H1 (cell line): ENCODE measurements at regions not wholly inside any gene's neighbourhood (a gene's known extent, or its start where the extent isn't known, plus 50 kb on each side); places are given as distances from the start of the nearest gene placed in this dataset.
A peak's percentile ranks its signal among the peaks of the same experiment; 100 is the strongest.

Experiments used
- CTCF ChIA-PET: fragments of 300-600 bp; sonication (Branson Sonifier 250); formaldehyde crosslinking; loops from one replicate; lab custom pipeline; 2021; ENCODE audit not compliant: partially characterized antibody; lab: Charles Lee
- POLR2A ChIA-PET: fragments of 300-600 bp; sonication (Branson Sonifier 250); formaldehyde crosslinking; loops from one replicate; lab custom pipeline; 2021; ENCODE audit warnings: inconsistent platforms; ENCODE audit not compliant: partially characterized antibody; lab: Charles Lee
- DNase-seq, 2 experiments: peaks; one replicate each; pipeline versions ENCODE4 v3.0.0 to v3.0.0-alpha.2; 2010 to 2022; ENCODE audit warnings: low spot score in 2 of 2, low read depth in 1 of 2, mixed read lengths in 1 of 2
- FAIRE-seq: peaks from 2 replicates; lab custom pipeline; 2011; peaks lifted over from hg19 to GRCh38; lab: Jason Lieb, UNC
- H2AFZ ChIP-seq: 2 replicates; pipeline ENCODE4 v1.8.1; 2012; ENCODE audit warnings: low read length, inconsistent platforms
- H2AK5ac ChIP-seq: 2 replicates; pipeline ENCODE4 v1.6.1; 2013; ENCODE audit warnings: low read depth, low read length
- H2BK120ac ChIP-seq: replicated peaks from 2 replicates; pipeline ENCODE3; 2013; ENCODE audit warnings: low read depth, low read length, inconsistent platforms
- H2BK12ac ChIP-seq: 2 replicates; pipeline ENCODE4 v1.6.1; 2013; ENCODE audit warnings: low read depth, low read length
- H2BK15ac ChIP-seq: 2 replicates; pipeline ENCODE4 v1.6.1; 2013; ENCODE audit warnings: low read length
- H2BK20ac ChIP-seq: 2 replicates; pipeline ENCODE4 v1.6.1; 2013; ENCODE audit warnings: low read length
- H2BK5ac ChIP-seq: 2 replicates; pipeline ENCODE4 v1.6.1; 2013; ENCODE audit warnings: low read depth, low read length
- H3K14ac ChIP-seq: 2 replicates; pipeline ENCODE4 v1.6.1; 2013; ENCODE audit warnings: inconsistent platforms; ENCODE audit not compliant: insufficient read length
- H3K18ac ChIP-seq: 2 replicates; pipeline ENCODE4 v1.6.1; 2013; ENCODE audit warnings: low read length; ENCODE audit errors: extremely low read depth
- H3K23ac ChIP-seq: 2 replicates; pipeline ENCODE4 v1.6.1; 2013; ENCODE audit warnings: inconsistent platforms; ENCODE audit not compliant: insufficient read length
- H3K23me2 ChIP-seq: 2 replicates; pipeline ENCODE4 v1.6.1; 2013; ENCODE audit warnings: low read depth, low read length
- H3K27ac ChIP-seq: 2 replicates; pipeline ENCODE4 v1.6.1; 2011; ENCODE audit warnings: low read depth, low read length, inconsistent platforms
- H3K27me3 ChIP-seq, 4 experiments: replicated peaks in 1 of 4; 1 replicate in 1 of 4; 2 replicates in 3 of 4; pipeline versions ENCODE4 v1.6.1 to v1.8.1; 2011 to 2013; ENCODE audit warnings: low read length in 3 of 4, mild to moderate bottlenecking in 3 of 4, inconsistent platforms in 2 of 4, mixed read lengths in 2 of 4, moderate library complexity in 1 of 4; ENCODE audit not compliant: control insufficient read depth in 3 of 4, insufficient read depth in 3 of 4; ENCODE audit errors: extremely low read depth in 1 of 4
- H3K36me3 ChIP-seq, 4 experiments: 2 replicates each; pipeline versions ENCODE4 v1.6.1 to v1.8.1; 2011 to 2013; ENCODE audit warnings: mild to moderate bottlenecking in 4 of 4, low read length in 3 of 4, moderate library complexity in 2 of 4, control low read depth in 1 of 4, inconsistent platforms in 1 of 4; ENCODE audit not compliant: insufficient read depth in 4 of 4, control insufficient read depth in 2 of 4
- H3K4ac ChIP-seq: replicated peaks from 2 replicates; pipeline ENCODE3; 2013; ENCODE audit warnings: low read length, low read depth, mixed read lengths, inconsistent platforms; ENCODE audit not compliant: insufficient read length
- H3K4me1 ChIP-seq, 4 experiments: replicated peaks in 1 of 4; 1 replicate in 1 of 4; 2 replicates in 3 of 4; pipeline versions ENCODE4 v1.6.1 to v1.8.1; 2011 to 2013; ENCODE audit warnings: low read length in 3 of 4, inconsistent platforms in 2 of 4, mixed read lengths in 1 of 4; ENCODE audit not compliant: insufficient read depth in 4 of 4, control insufficient read depth in 3 of 4
- H3K4me2 ChIP-seq, 2 experiments: 2 replicates each; pipeline versions ENCODE4 v1.6.1 to v1.8.1; 2011 to 2013; ENCODE audit warnings: low read depth in 2 of 2, low read length in 2 of 2, control low read depth in 1 of 2, inconsistent platforms in 1 of 2, mild to moderate bottlenecking in 1 of 2; ENCODE audit not compliant: insufficient read depth in 1 of 2
- H3K4me3 ChIP-seq, 4 experiments: fragments of 200-600, 300-600 bp in 1 of 4; sonication (generic), shearing (Covaris generic), sonication (Bioruptor Twin) in 1 of 4; 2 replicates each; pipeline versions ENCODE4 v1.5.1 to v1.8.1; 2011 to 2016; ENCODE audit warnings: low read length in 4 of 4, low read depth in 3 of 4, control low read depth in 2 of 4, inconsistent platforms in 2 of 4, mild to moderate bottlenecking in 2 of 4, mixed read lengths in 1 of 4, moderate library complexity in 1 of 4; ENCODE audit not compliant: insufficient read depth in 2 of 4; ENCODE audit errors: extremely low read depth in 1 of 4
- H3K56ac ChIP-seq: replicated peaks from 2 replicates; pipeline ENCODE3; 2013; ENCODE audit warnings: low read depth, mild to moderate bottlenecking, mixed read lengths, low read length, inconsistent platforms; ENCODE audit not compliant: insufficient read length
- H3K79me1 ChIP-seq: 2 replicates; pipeline ENCODE4 v1.6.1; 2013; ENCODE audit warnings: low read depth, low read length, control low read depth
- H3K79me2 ChIP-seq, 2 experiments: 2 replicates each; pipeline versions ENCODE4 v1.6.1 to v1.8.1; 2012 to 2013; ENCODE audit warnings: low read length in 2 of 2, mild to moderate bottlenecking in 2 of 2, inconsistent platforms in 1 of 2; ENCODE audit not compliant: insufficient read depth in 2 of 2, control insufficient read depth in 1 of 2
- H3K9ac ChIP-seq, 4 experiments: replicated peaks in 1 of 4; 1 replicate in 1 of 4; 2 replicates in 3 of 4; pipeline versions ENCODE4 v1.6.1 to v1.8.1; 2011 to 2013; ENCODE audit warnings: low read depth in 3 of 4, low read length in 3 of 4, control low read depth in 2 of 4, mild to moderate bottlenecking in 2 of 4, moderate library complexity in 2 of 4, inconsistent platforms in 1 of 4; ENCODE audit errors: extremely low read depth in 1 of 4
- H3K9me3 ChIP-seq, 2 experiments: 2 replicates each; pipeline versions ENCODE4 v1.6.1 to v1.8.1; 2012 to 2013; ENCODE audit warnings: mild to moderate bottlenecking in 2 of 2, moderate library complexity in 2 of 2, control low read depth in 1 of 2, inconsistent platforms in 1 of 2, low read depth in 1 of 2, low read length in 1 of 2, mixed read lengths in 1 of 2; ENCODE audit not compliant: insufficient read depth in 2 of 2
- H4K20me1 ChIP-seq, 2 experiments: replicated peaks in 1 of 2; 2 replicates each; pipeline versions ENCODE3 to v1.8.1; 2011 to 2013; ENCODE audit warnings: inconsistent platforms in 2 of 2, low read length in 2 of 2, mild to moderate bottlenecking in 1 of 2; ENCODE audit not compliant: insufficient read depth in 2 of 2, control insufficient read depth in 1 of 2
- H4K5ac ChIP-seq: 2 replicates; pipeline ENCODE4 v1.6.1; 2013; ENCODE audit warnings: low read length, low read depth, mixed read lengths, inconsistent platforms; ENCODE audit not compliant: insufficient read length
- H4K8ac ChIP-seq: 2 replicates; pipeline ENCODE4 v1.8.0; 2013; ENCODE audit warnings: mild to moderate bottlenecking, moderate library complexity, low read length, inconsistent platforms; ENCODE audit not compliant: insufficient read depth; ENCODE audit errors: extremely low read depth
- H4K91ac ChIP-seq: replicated peaks from 2 replicates; pipeline ENCODE3; 2013; ENCODE audit warnings: low read length, mixed read lengths, inconsistent platforms; ENCODE audit not compliant: insufficient read length
- CEBPB ChIP-seq: IDR thresholded peaks from 2 replicates; pipeline ENCODE4 v1.6.1; 2012; ENCODE audit warnings: low read depth, low read length
- CTBP2 ChIP-seq: IDR thresholded peaks from 2 replicates; pipeline ENCODE4 v1.7.0; 2011; ENCODE audit warnings: borderline replicate concordance, mild to moderate bottlenecking, moderate library complexity, mixed read lengths, low read length; ENCODE audit not compliant: insufficient read depth, insufficient read length
- EP300 ChIP-seq, 2 experiments: IDR thresholded peaks; 1 replicate in 1 of 2; 2 replicates in 1 of 2; pipeline ENCODE4 v1.6.1; 2011 to 2012; ENCODE audit warnings: low read depth in 2 of 2, low read length in 2 of 2, mild to moderate bottlenecking in 2 of 2, borderline replicate concordance in 1 of 2, inconsistent platforms in 1 of 2, moderate library complexity in 1 of 2
- HDAC6 ChIP-seq: IDR thresholded peaks from one replicate; pipeline ENCODE4 v1.7.1; 2012; ENCODE audit warnings: low read depth, mild to moderate bottlenecking, inconsistent platforms, low read length, moderate library complexity
- PHF8 ChIP-seq: fragments of 200-600 bp; sonication (generic); conservative IDR thresholded peaks from 2 replicates; pipeline ENCODE4 v1.7.1; 2012; ENCODE audit warnings: low read depth, mild to moderate bottlenecking, inconsistent platforms, low read length, moderate library complexity
- RNF2 ChIP-seq: fragments of 200-900, 300-1000 bp; sonication (generic); IDR thresholded peaks from 2 replicates; pipeline ENCODE4 v1.7.1; 2016; ENCODE audit warnings: borderline replicate concordance, low read depth, mild to moderate bottlenecking, antibody characterized with exemption, low read length; ENCODE audit not compliant: poor library complexity, severe bottlenecking; ENCODE audit errors: missing control alignments
- SP4 ChIP-seq: IDR thresholded peaks from 2 replicates; pipeline ENCODE4 v1.6.1; 2012; ENCODE audit warnings: low read length, inconsistent platforms
- SRF ChIP-seq: IDR thresholded peaks from 2 replicates; pipeline ENCODE4 v1.6.1; 2011; ENCODE audit warnings: mild to moderate bottlenecking, low read depth, low read length, moderate library complexity
- SUZ12 ChIP-seq: fragments of 200-600 bp; sonication (generic); IDR thresholded peaks from 2 replicates; pipeline ENCODE4 v1.6.1; 2012; ENCODE audit warnings: mild to moderate bottlenecking, inconsistent platforms, low read length, moderate library complexity, mixed read lengths
- WGBS, 2 experiments: shearing (Covaris generic) in 1 of 2; methylation state at CpG; one replicate each; pipeline versions ENCODE4 v1.1.6 to v1.1.7; 2013 to 2015; ENCODE audit warnings: low lambda C conversion rate in 2 of 2, mixed read lengths in 2 of 2, inconsistent platforms in 1 of 2, low coverage in 1 of 2, missing lambda C conversion rate in 1 of 2; ENCODE audit not compliant: insufficient replicate concordance in 2 of 2, insufficient coverage in 1 of 2, insufficient read length in 1 of 2; ENCODE audit errors: extremely low coverage in 1 of 2, missing lambda C conversion rate in 1 of 2; 5-methylcytosine and 5-hydroxymethylcytosine counted together
- TF ChIP-seq, protein P1 (sequence below): IDR thresholded peaks from 2 replicates; pipeline ENCODE4 v1.6.1; 2012; ENCODE audit warnings: inconsistent platforms
- TF ChIP-seq, protein P2 (sequence below): IDR thresholded peaks from 2 replicates; pipeline ENCODE4 v1.6.1; 2012; ENCODE audit warnings: inconsistent platforms

DNA sequence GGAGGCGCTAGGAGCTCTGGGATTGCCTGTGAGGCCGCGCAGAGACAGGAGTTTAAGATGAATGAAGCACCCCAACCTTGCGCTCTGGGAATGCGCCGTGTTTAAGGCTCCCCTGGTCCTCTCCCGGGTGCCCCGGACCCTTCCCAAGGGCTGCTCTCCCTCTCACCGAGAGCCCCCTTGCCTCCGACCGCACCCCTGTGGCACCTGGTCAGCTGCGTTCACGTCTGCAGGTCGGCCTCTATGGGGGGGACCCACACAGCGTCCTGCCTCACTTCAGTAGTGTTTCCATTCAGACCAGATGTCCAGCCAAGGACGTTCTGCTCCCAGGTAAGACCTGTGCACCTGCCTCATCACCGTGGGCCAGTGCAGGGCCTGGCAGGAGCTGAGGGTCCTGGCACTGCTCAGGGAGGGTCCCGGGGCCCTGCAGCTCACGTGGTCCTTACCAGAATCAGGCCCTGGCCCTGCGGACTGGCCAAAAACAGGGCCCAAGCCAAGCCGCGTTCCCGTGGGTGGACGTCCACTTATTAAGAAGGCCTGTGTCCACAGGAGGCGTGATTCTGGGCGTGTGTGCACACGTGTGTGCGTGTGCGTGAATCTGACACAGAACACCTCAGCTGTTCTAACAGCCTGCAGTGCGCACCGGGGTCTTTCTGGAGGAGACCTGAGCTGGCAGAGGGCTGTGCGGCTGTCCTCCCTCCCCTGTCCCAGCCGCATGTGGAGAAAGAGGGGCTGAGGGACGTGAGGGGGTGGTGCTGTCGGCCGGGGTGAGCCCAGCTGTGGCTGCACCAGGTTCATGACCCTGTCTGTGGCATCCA, 79.9 kb upstream of the BHLHE23 start:
- Histone ChIP-seq H3K14ac (no peak overlapping the region), H3K27me3 (no peaks in the 10 kb centered on the region)
- TF ChIP-seq CEBPB (no peak), SP4 (no peak), HDAC6 (no peak), SUZ12 (no peak), PHF8 (no peak), EP300 (IDR thresholded peaks at IDR 0.05; ENCODE audit: borderline replicate concordance in 1 of 2, low read depth in 2 of 2, low read length in 2 of 2) (no peak), SRF (no peak), CTBP2 (no peak), RNF2 (no peak)
- TF ChIP-seq, protein P1, sequence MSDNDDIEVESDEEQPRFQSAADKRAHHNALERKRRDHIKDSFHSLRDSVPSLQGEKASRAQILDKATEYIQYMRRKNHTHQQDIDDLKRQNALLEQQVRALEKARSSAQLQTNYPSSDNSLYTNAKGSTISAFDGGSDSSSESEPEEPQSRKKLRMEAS = no peak
- TF ChIP-seq, protein P2, sequence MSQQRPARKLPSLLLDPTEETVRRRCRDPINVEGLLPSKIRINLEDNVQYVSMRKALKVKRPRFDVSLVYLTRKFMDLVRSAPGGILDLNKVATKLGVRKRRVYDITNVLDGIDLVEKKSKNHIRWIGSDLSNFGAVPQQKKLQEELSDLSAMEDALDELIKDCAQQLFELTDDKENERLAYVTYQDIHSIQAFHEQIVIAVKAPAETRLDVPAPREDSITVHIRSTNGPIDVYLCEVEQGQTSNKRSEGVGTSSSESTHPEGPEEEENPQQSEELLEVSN = no peak

More for the DNA sequence above, 79.9 kb upstream of the BHLHE23 start:
- no peaks in the 10 kb centered on the region for H3K23me2 ChIP-seq
- no peak overlapping the region for H2BK120ac ChIP-seq
- no peak overlapping the region for H3K4me2 ChIP-seq
- 85% methylated on average over 33 of the region's 36 CpGs; no CpG with 5 or more reads in 1 of the 2 experiments for WGBS, 2 experiments
- no peaks in the 10 kb centered on the region; a peak in 1 of 7 replicates for H3K4me1 ChIP-seq
- H2AK5ac ChIP-seq = no peak overlapping the region
- no peaks in the 10 kb centered on the region for H3K79me1 ChIP-seq
- H3K36me3 ChIP-seq = no peaks in the 10 kb centered on the region
- no peak overlapping the region for H3K27ac ChIP-seq
- ChIA-PET POLR2A (no interaction called here), CTCF (interaction anchor here (0.8 to 1.2 kb wide), 4 partner anchors 31 to 94 kb away, joined by 3 to 4 read pairs (median 3); no protein-coding TSS in a partner anchor)
- no peaks in the 10 kb centered on the region for H3K9me3 ChIP-seq
- H2AFZ ChIP-seq = no peak overlapping the region
- DNase-seq (peak in 1 of 2 experiments; percentile 42), FAIRE-seq (no peak)
- H3K18ac ChIP-seq = no peak overlapping the region
- H3K23ac ChIP-seq = no peak overlapping the region
- no peak overlapping the region for H3K56ac ChIP-seq
- H3K4me3 ChIP-seq = no peak overlapping the region
- peaks cover 0 to under 1% of the 10 kb centered on the region in 2 experiments for H4K20me1 ChIP-seq
- H3K4ac ChIP-seq = no peak overlapping the region
- no peak overlapping the region for H2BK12ac ChIP-seq
- H2BK5ac ChIP-seq = no peak overlapping the region
- no peak overlapping the region; the same call in 1 of the 2 replicates for H4K8ac ChIP-seq
- no peak overlapping the region for H4K5ac ChIP-seq
- no peak overlapping the region for H3K9ac ChIP-seq
- H2BK20ac ChIP-seq = no peak overlapping the region
- no peak overlapping the region for H4K91ac ChIP-seq
- H2BK15ac ChIP-seq = no peak overlapping the region
- H3K79me2 ChIP-seq = no peaks in the 10 kb centered on the region
